ENCODE measurements at regions not wholly inside any gene's neighbourhood (a gene's known extent, or its start where the extent isn't known, plus 50 kb on each side); places are given as distances from the start of the nearest gene placed in this dataset.

GRCh38 chr18:55787536-55788073, 199.6 kb upstream of the TCF4 start:
- no peaks in the 10 kb centered on the region for H3K9me3 Mint-ChIP-seq
- H3K27ac Mint-ChIP-seq: no peak overlapping the region
- no peaks in the 10 kb centered on the region for H3K36me3 Mint-ChIP-seq (ENCODE audit: low read depth)
- H3K27me3 Mint-ChIP-seq: peaks cover 3% of the 10 kb centered on the region
- ChIA-PET POLR2A (no interaction called here), CTCF (no interaction called here)
- H3K4me1 Mint-ChIP-seq: no peaks in the 10 kb centered on the region
- H3K4me3 Mint-ChIP-seq: no peak overlapping the region
- no peak for DNase-seq

- Mint-ChIP-seq H3K9me3 (no peaks in the 10 kb centered on the region), H3K27me3 (peaks cover 3% of the 10 kb centered on the region), H3K4me1 (no peaks in the 10 kb centered on the region), H3K36me3 (ENCODE audit: low read depth) (no peaks in the 10 kb centered on the region), H3K4me3 (no peak overlapping the region), H3K27ac (no peak overlapping the region)
- POLR2A ChIA-PET: no interaction called here
- DNase-seq: no peak
- CTCF ChIA-PET: no interaction called here
These were observed 198.8 kb upstream of the TCF4 start for GRCh38 chr18:55786651-55787272.

- ChIA-PET CTCF (no interaction called here), POLR2A (no interaction called here)
- Mint-ChIP-seq H3K27me3 (peaks cover 27% of the 10 kb centered on the region), H3K4me1 (peaks cover 1% of the 10 kb centered on the region), H3K4me3 (no peak overlapping the region), H3K9me3 (no peaks in the 10 kb centered on the region), H3K27ac (no peak overlapping the region), H3K36me3 (ENCODE audit: low read depth) (no peaks in the 10 kb centered on the region)
- no peak for DNase-seq
These were observed 195.9 kb upstream of the TCF4 start for GRCh38 chr18:55783921-55784320.

GRCh38 chr18:55781481-55781957, 193.5 kb upstream of the TCF4 start:
- peaks cover 1% of the 10 kb centered on the region for H3K4me1 Mint-ChIP-seq
- H3K27me3 Mint-ChIP-seq: peaks cover 38% of the 10 kb centered on the region
- H3K36me3 Mint-ChIP-seq (ENCODE audit: low read depth): no peaks in the 10 kb centered on the region
- H3K27ac Mint-ChIP-seq: no peak overlapping the region
- H3K4me3 Mint-ChIP-seq: no peak overlapping the region
- CTCF ChIA-PET: no interaction called here
- DNase-seq: no peak
- POLR2A ChIA-PET: no interaction called here
- no peaks in the 10 kb centered on the region for H3K9me3 Mint-ChIP-seq

GRCh38 chr18:55780586-55781071, 192.6 kb upstream of the TCF4 start:
- POLR2A ChIA-PET: no interaction called here
- Mint-ChIP-seq H3K27me3 (peaks cover 38% of the 10 kb centered on the region), H3K4me1 (peaks cover 1% of the 10 kb centered on the region), H3K4me3 (no peak overlapping the region), H3K27ac (no peak overlapping the region), H3K36me3 (ENCODE audit: low read depth) (no peaks in the 10 kb centered on the region), H3K9me3 (no peaks in the 10 kb centered on the region)
- CTCF ChIA-PET: interaction anchor here (0.6 kb wide), 1 partner anchor 505 kb away, joined by 5 read pairs; no protein-coding TSS in a partner anchor
- no peak for DNase-seq

- Mint-ChIP-seq H3K4me3 (no peak overlapping the region), H3K9me3 (no peaks in the 10 kb centered on the region), H3K27me3 (peaks cover 38% of the 10 kb centered on the region), H3K27ac (no peak overlapping the region), H3K36me3 (ENCODE audit: low read depth) (no peaks in the 10 kb centered on the region), H3K4me1 (peaks cover 1% of the 10 kb centered on the region)
- CTCF ChIA-PET: interaction anchor here (0.6 kb wide), 1 partner anchor 505 kb away, joined by 5 read pairs; no protein-coding TSS in a partner anchor
- DNase-seq: no peak
- POLR2A ChIA-PET: no interaction called here
These were observed 191.9 kb upstream of the TCF4 start for GRCh38 chr18:55779691-55780585.

- CTCF ChIA-PET: no interaction called here
- H3K9me3 Mint-ChIP-seq: no peaks in the 10 kb centered on the region
- no peaks in the 10 kb centered on the region for H3K36me3 Mint-ChIP-seq (ENCODE audit: low read depth)
- no peak overlapping the region for H3K4me3 Mint-ChIP-seq
- peaks cover 1% of the 10 kb centered on the region for H3K4me1 Mint-ChIP-seq
- H3K27me3 Mint-ChIP-seq: peaks cover 38% of the 10 kb centered on the region
- POLR2A ChIA-PET: no interaction called here
- DNase-seq: no peak
- no peak overlapping the region for H3K27ac Mint-ChIP-seq
These were observed 191.0 kb upstream of the TCF4 start for GRCh38 chr18:55778788-55779690.

GRCh38 chr18:55777666-55778304, 189.8 kb upstream of the TCF4 start:
- ChIA-PET CTCF (no interaction called here), POLR2A (no interaction called here)
- H3K36me3 Mint-ChIP-seq (ENCODE audit: low read depth): no peaks in the 10 kb centered on the region
- H3K9me3 Mint-ChIP-seq: no peaks in the 10 kb centered on the region
- H3K27ac Mint-ChIP-seq: no peak overlapping the region
- H3K4me3 Mint-ChIP-seq: no peak overlapping the region
- DNase-seq: no peak
- H3K27me3 Mint-ChIP-seq: peaks cover 34% of the 10 kb centered on the region
- H3K4me1 Mint-ChIP-seq: peaks cover 1% of the 10 kb centered on the region

- peaks cover 28% of the 10 kb centered on the region for H3K27me3 Mint-ChIP-seq
These were observed 188.0 kb upstream of the TCF4 start for GRCh38 chr18:55775972-55776371.

GRCh38 chr18:55774505-55774904, 186.5 kb upstream of the TCF4 start:
- CTCF ChIA-PET: no interaction called here
- no peak overlapping the region for H3K4me3 Mint-ChIP-seq

More at GRCh38 chr18:55775972-55776371, 188.0 kb upstream of the TCF4 start:
- Mint-ChIP-seq H3K36me3 (ENCODE audit: low read depth) (no peaks in the 10 kb centered on the region), H3K27ac (no peak overlapping the region), H3K4me3 (no peak overlapping the region), H3K4me1 (peaks cover 1% of the 10 kb centered on the region), H3K9me3 (no peaks in the 10 kb centered on the region)
- ChIA-PET POLR2A (no interaction called here), CTCF (no interaction called here)
- no peak for DNase-seq

GRCh38 chr18:55768255-55768654, 180.3 kb upstream of the TCF4 start:
- Mint-ChIP-seq H3K27ac (no peak overlapping the region), H3K4me1 (no peaks in the 10 kb centered on the region), H3K36me3 (ENCODE audit: low read depth) (no peaks in the 10 kb centered on the region), H3K4me3 (no peak overlapping the region), H3K27me3 (no peaks in the 10 kb centered on the region), H3K9me3 (peaks cover 3% of the 10 kb centered on the region)
- POLR2A ChIA-PET: no interaction called here
- no peak for DNase-seq
- CTCF ChIA-PET: no interaction called here

More at GRCh38 chr18:55774505-55774904, 186.5 kb upstream of the TCF4 start:
- H3K27me3 Mint-ChIP-seq: peaks cover 16% of the 10 kb centered on the region
- DNase-seq: no peak
- no peak overlapping the region for H3K27ac Mint-ChIP-seq
- POLR2A ChIA-PET: no interaction called here
- H3K9me3 Mint-ChIP-seq: no peaks in the 10 kb centered on the region
- no peaks in the 10 kb centered on the region for H3K4me1 Mint-ChIP-seq
- H3K36me3 Mint-ChIP-seq (ENCODE audit: low read depth): no peaks in the 10 kb centered on the region

- no peak overlapping the region for H3K4me3 Mint-ChIP-seq
- H3K27ac Mint-ChIP-seq: no peak overlapping the region
- peaks cover 3% of the 10 kb centered on the region for H3K9me3 Mint-ChIP-seq
- no peaks in the 10 kb centered on the region for H3K36me3 Mint-ChIP-seq (ENCODE audit: low read depth)
- CTCF ChIA-PET: no interaction called here
- no peak for DNase-seq
- H3K27me3 Mint-ChIP-seq: no peaks in the 10 kb centered on the region
- POLR2A ChIA-PET: no interaction called here
- no peaks in the 10 kb centered on the region for H3K4me1 Mint-ChIP-seq
These were observed 176.4 kb upstream of the TCF4 start for GRCh38 chr18:55764386-55764785.
